ENCODE measurements at regions not wholly inside any gene's neighbourhood (a gene's known extent, or its start where the extent isn't known, plus 50 kb on each side); places are given as distances from the start of the nearest gene placed in this dataset.

DNA sequence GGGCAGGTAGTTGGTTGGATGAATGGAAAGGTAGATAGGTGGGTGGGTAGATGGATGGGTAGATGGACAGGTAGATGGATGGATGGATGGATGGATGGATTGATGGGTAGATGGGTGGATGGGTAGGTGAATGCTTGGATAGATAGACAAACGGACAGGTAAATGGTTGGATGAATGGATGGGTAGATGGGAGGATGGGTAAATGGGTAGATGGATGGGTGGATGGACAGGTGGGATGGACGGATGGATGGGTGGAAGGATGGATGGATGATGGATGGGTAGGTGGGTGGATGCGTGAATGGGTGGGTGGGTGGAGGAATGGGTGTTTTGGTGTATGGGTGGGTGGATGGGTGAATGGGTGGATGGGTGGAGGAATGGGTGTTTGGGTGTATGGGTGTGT, 50.1 kb upstream of the ASAP2 start:
- DNase-seq = no peak

DNA sequence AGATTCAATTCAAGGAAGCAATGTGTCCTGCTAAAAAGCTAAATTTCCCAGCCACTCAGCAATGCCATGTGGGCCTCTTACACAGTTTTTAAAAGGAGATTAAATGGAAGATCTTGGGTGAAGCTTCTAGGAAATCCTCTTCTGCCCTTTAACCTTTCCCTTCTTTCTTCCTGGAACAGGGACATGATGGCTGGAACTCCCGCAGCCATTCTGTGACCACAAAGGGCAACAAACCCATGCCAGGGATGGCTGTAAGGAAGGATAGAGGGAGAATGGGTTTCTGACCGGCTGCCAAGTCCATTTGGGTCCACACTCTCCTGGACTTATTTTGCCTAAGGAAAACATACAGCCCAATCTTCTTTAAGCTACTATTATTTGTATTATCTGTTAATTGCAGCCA, 52.6 kb upstream of the ASAP2 start:
- no peak for DNase-seq

DNA sequence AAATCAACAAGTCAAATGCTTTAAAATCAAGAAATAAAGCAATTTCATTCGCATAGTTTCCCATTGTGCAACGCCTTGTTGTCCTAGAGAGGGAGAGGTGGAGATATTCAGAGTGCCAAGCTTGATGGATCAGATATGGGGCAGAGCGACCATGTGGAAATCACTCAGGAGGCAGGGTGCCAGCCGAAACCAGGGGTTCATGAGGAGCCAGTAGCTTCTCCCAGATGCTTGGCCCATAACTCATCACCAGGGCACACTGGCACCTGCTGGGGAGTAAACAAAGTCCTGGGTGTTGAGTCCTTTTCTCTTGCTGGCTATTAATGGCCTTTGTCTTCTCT, 53.0 kb upstream of the ASAP2 start:
- DNase-seq = no peak

DNA sequence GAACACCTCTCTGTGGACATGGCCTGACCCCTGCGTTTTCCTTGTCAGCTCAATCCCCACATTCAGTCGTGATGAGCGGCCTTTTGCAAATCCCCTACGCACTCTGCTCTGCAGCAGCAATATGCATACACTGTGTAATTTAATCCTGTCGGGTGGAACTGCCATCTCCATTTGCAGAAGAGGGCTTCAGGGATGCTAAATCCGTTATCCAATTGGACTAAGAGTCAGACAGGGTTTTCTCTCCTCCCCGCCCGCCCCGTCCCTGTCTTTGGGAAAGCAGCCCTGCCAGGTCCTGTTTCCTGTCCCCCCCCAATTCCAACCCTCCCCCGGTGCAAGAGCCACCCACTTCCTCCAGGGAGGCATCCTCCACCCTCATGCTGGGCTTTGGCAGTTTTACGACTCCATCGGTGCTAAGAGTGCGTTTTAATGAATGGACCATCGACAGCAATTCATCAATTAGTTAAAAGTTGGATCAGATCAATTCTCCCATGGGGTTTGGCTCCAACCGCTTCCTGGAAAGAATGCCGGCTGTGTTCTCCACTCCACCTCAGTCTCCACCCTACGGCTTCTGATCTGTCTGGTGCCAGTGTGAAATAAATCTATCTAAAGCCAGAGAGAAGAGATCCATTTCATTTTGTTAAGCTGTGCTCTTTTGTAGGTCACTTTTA, 53.5 kb upstream of the ASAP2 start:
- no peak for DNase-seq

DNA sequence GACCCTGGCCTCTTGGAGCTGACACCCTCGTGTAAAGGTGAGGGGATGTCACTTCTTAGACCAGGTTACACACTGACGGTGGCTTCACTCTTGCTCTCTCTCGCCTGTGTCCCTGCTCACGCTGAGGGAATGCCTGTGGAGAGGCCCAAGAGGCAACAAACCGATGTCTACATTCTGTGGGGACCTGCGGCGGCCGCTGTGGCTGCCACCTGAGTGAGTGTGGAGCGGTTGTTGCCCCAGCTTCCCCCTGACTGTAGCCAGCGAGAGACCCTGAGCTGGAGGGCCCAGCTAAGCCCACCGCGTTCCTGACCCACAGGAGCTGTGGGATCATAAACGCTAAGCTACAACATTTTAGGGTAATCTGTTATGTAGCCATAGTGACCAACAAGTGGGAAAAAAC, 55.7 kb upstream of the ASAP2 start:
- no peak for DNase-seq

DNA sequence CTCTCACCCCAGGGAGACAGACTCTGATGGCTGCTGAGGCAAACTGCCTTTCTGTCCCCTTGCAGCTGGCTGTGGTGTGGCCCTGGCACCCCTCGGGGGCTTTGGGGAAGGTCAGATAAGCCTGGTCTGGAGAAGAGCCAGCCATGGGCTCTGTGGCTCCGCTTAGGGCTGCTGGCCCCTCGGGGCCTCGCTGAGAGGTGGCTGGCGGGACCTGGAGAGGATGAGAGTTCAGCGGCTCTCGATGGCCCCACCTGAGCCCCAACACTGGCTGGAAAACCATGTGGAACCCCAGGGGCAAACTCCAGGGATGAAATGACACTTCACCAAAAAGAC, 56.1 kb upstream of the ASAP2 start:
- no peak for DNase-seq

DNA sequence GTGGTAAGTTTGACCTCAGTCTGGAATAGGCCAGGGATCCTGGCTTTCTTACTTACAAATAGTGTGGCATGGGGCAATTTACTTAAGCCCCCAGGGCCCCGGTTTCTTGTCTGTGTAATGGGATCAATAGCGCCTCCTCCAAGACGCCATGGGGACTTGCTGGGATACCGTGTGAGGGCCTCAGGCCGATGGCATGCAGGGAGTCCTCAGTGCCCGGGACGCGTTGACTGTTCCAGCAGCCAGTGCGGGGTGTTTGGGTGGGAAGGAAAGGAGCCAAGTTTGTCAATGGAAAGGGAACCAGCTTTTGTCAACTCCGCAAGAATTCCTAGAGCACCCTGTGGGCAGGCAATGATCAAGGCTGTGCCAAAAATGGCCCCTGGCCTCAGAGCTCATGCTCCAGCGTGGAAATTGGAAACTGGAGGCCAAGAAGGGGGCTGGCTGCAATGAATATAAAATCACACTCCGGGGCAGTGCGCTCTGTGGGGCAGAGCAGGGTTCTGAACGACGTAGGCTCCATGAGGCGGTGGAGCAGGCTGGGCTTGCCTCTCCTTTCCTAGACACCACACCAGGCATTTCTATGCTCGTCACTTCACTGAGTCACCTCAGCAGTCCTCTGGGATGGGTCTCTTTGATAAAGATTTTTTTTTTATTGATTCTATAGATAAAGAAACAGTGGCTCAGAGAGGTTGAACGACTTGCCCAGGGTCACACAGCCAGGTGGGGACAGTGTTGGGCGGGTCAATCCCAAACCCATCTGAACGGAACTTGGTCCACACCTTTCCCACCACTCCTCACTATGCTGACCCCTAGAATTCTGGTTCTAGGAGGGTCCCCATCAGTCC, 56.7 kb upstream of the ASAP2 start:
- no peak for DNase-seq

DNA sequence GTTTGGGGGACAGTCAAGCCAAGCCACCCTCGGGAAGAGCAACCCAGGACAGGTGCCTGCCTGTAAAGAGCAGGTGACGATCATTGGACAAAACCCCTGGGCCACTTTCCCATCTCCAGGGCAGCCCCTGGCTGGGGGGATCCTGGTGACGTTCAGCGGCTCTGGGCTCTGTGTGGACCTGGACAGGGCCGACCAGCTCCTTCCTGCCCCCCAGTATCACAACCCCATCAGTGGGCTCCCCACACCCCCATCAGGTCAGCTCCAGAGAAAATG, 57.3 kb upstream of the ASAP2 start:
- no peak for DNase-seq

DNA sequence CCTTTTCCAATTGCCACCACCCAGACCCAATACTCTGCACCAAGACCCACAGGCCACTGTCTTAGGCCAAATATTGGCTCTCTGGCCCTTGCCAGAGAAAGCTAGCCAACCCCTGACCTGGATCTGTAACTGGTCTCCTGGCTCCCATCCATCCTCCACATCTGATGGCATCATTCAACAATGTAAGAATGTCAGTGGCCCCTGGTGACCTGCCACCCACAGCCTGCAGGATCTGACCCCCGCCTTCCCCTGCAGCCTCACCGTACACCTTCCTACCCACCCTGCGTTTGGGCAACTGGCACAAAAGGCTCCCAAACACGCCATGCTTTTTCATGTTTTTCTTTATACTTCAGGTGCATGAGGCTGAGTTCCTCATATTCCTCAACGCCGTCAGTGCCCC, 60.0 kb upstream of the ASAP2 start:
- no peak for DNase-seq

DNA sequence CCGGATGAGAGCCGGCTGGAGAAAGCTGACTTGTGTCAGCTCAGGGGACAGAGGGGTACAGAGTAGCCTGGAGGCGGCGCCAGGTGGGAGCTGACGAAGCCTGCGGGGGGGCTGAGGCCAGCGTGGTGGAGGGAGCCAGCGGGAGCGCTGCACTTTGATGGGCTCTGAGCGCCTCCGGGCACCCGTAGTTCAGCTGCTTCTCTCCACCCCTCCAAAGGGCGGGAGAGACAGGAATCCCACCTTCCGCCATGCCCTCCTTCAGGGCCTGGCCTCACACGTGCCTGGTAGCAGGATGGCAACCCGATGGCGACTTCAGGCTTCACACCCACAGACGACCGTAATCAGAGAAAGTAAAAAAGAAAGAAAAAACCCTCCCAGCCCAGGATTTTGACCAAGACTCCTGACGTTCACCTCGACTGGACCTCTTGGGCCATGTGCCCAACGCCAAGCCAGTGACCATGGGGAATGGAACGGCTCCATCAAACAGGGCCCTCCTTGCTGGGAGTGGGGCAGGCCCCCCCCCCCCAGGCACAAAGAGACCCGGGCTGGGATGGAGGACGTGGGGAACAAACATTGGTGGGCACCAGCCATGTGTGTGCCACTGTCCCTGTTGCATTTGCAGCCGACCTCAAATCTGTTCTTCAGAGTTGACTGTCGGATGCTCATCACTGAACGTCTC, 60.7 kb upstream of the ASAP2 start:
- no peak for DNase-seq

DNA sequence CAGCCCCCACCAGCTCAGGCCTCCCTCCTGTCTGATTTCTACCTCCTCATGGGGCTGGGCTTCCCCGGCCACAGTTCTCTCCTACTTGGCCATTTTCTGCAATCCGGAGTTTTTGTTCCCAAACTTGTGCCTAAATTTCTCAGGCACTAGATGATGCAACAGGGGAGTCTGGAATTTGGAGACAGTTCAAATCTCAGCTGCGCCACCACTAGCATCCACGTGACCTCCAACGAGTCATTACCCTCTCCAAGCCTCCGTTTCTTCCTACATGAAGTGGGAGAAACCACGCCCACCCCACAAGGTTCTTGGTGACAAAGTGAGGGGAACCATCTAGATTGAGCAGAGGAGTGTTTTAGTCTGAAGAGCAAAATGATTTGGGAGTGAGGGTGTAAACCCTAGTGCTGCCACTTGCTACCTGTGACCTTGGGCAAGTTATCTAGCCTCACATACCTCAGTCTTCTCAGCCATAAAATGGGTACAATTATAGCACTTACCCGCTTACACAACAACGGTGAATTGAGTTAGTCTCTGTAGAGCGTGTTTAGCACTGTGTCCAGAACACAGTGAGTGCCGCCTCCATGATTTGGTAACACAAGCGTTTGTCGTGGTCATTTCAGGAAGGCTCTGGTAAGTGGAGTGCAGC, 61.4 kb upstream of the ASAP2 start:
- no peak for DNase-seq

DNA sequence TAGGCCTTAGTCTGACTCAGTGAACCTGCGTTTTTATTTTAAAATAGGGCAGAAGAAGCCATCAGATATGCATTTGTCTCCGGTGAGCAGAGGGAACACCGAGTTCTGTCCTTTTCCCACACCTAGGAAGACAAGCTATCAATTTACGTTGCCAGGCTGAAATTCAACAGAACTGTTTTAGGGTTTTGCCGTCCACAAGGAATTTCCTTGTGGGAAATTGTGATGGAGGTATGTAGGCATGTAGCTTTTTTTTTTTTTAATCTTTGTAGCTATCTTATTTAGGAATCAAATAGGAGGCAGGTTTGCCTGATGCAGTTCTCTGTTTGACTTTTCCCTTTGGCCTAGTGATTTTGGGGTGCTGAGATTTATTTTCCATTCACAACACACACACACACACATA, 62.0 kb upstream of the ASAP2 start:
- DNase-seq = no peak

DNA sequence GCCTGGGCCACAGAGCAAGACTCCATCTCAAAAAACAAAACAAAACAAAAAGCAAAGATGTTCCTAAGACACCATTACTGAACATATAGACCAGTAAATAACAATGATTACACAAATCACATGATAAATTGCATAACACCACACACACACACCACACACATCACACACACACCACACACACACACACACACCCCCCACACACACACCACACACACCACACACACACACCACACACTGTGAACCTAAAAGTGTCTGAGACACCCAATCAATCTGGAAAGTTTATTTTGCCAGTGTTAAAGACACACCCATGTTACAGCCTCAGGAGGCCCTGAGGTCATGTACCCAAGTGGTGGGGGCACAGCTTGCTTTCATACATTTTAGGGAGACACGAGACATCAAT, 62.6 kb upstream of the ASAP2 start:
- DNase-seq = no peak

DNA sequence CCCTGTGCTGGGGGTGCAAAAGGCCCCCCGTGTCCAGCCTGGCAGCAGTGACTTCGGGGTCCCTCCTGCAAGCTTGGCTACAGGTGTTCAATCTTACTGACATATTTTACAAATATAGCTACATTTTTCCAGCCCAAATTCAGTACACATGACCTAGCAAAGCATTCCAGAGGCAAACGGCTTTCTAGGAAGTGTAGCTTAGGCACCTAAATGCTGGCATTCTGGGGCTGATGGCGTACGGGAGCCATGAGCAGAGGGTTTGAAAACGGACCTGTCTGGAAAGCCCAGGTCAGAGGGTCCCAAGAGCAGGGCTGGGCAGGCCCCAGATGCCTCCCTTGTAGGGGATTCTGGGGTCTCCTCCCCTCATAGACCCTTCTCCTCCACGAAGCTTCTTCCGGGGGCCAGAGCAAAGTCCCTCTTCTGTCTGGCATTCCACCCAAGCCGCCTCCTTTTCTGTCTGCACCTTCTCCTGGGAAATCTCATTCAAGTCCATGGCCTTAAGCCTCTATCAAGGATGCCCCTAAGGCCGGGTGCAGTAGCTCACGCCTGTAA, 63.3 kb upstream of the ASAP2 start:
- no peak for DNase-seq

DNA sequence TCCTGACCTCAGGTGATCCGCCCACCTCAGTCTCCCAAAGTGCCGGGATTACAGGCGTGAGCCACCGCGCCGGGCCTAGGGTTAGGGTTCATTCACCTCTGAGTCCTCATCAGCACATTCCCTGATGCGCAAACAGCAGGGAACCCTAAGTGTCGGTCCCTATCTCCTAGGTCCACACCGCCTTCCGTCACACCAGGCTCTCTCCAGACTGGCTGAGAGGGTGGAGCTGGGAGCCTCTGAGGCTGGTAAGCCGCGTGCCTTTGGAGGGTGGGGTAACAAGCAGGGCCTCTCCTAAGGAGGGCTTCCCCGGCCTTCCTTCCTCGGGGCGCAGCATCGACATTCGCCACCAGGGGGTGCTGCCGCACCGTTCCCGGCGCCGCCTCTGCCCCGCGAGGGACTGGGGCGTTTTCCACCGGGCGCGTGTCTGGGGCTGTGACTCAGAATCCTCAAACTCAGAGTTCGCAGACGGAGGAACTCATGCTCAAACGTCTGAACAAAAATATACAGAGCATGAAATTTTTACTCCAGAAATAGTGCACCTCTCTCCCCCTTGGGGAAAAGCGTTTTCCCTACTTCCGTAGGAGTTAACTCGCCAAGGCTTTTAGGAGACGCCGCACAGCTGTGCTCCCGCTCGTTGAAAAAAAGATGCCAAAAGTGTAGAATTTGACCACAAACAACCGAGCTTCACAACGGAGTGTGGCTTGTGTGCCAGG, 63.9 kb upstream of the ASAP2 start:
- DNase-seq = peak; percentile 72 to 74

DNA sequence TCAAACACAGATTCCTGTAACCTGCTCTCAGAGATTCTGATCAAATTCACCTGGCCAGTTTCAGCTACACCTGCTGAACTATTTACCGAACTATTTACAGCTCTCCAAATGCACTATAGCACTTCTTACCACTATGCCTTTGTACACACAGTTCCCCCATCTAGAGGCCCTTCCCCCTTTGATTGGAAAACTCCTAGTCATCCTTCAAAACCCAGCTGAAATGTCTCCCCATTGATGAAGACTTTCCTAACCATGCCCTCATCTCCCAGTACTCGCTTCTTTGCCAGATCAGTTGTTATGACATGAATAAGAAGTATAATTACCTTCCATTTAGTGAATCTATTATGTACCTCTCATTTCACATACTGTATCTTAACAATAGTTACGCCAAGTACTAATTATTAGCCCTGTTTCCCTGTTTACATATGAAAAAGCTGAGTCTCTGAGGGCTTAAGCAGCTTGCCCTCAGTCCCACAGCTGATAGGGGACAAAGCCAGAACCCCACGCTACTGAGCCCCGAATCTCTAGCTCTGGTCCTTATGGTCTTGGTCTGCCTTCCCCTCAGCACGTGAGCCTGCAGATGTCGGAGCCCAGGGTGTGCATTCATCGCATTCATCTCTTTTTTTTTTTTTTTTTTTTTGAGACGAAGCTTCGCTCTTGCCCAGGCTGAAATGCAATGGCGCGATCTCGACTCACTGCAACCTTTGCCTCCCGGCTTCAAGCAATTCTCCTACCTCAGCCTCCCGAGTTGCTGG, 64.7 kb upstream of the ASAP2 start:
- no peak for DNase-seq

DNA sequence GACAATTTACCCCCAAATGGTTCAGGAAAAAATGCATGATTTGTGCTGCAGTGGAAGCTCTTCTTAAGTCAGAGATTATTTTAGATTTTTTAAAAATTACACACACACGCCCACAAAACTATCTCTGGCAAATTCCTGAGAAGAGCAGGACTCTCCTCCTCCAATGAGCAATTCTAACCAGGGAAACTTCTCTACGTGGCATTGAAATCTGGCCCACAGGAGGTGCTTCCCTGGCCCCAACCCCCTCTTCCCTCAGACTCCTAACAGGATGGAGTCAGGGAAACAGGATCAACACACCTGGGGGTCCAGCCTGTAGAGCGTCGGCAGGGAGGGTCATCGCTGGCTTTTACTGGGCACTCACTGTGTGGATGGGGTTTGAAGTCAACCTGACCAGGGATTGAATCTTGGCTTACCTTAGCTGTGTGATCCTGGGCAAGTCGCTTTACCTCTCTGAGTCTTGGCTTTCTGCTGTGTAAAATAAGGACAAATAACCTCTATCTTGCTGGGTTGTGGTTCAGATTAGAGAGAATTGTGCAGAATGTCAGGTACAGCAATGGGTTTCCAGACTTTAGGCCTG, 65.4 kb upstream of the ASAP2 start:
- no peak for DNase-seq

DNA sequence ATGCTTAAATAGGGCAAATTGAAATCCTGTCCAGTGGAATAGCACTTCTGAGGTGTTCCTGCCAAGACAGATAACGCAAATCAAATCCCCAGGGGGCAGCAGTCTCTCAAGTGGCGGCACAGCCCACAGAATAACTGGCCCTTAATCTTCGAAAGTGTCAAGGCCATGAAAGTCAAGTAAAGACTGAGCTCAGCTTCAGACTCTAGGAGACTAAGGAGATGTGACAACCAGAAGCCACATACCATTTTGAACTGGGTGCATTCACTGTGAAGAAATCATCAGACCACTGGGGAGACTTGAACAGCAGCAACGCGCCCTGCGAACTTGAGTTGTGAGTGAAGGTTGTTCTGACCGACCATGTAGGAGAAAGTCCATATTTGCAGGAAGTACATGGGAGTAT, 66.0 kb upstream of the ASAP2 start:
- DNase-seq = no peak

DNA sequence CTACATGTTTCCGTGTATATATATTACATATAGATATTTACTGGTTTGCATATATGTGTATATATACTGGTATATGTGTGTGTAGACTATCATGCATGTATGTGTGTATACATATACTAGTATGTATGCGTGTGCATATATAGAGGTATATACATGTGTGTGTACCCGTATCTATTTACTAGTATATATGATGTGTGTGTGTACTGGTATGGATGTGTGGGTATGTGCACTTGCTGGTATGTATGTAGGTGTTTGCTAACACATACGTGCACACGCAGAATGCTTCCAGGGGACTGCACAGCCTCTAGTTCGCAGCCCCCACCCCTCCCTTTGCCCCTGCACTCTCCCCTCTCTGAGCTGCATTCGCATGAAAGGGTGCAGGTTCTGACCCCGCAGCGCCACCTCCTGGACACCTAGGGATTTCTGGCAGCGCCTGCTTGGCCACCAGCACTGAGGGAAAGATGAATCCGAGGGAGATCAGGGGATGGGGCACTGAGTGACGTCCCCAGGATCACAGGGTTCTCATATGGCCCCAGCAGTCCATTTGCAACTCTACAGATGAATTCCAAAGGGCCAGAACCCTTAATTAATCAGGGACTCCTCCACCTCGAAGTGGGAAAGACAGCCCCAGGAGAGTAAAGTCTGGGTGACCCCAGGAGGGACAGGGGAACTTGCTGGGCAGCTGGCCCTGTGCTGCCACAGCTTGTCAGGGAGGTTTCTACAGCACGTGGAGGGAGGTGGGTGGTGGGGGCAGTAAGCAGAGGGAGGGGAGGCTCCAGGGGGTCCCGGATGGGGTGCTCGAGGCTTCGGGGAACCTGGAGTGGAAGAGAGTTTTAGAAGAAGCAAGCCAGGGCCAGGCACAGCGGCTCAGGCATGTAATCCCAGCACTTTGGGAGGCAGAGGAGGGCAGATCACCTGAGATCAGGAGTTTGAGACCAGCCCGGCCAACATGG, 66.8 kb upstream of the ASAP2 start:
- DNase-seq = peak; percentile 41 to 44

DNA sequence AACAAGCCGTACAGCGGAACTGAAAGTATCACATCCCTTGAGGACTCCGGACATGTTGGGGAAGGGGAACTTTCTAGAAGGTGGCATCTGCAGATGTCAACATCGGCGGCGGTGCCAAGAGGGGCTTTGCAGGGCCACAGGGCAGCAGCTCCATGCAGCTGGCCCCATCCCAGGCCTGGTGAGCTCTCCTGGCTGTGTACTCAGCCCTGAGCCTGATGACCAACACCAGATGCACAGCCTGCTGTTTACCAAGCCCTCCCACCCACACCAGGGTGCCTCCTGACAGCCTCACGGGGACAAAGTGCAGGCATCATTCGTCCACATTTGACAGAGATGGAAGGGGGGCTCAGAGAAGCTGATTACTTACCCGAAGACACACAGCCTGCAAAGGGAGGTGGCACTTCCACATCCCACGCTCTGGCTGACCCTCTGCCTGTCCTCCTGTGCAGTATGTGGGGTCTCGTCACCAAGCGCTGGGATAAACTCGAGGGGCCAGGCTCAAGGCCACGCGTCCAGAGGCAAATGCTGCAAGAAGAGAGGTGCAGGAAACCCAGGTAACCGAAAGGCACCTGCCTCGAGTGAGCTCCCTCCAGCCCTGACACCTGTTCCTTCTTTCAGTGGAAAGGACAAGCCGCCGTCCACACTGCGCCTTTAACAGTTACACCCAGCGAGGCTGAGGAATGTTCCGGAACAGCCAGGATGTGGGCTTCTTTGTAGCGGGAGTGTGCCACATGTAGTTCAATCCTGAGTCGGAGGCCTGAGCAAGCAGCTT, 69.0 kb upstream of the ASAP2 start:
- DNase-seq = no peak
